ENCODE measurements at regions not wholly inside any gene's neighbourhood (a gene's known extent, or its start where the extent isn't known, plus 50 kb on each side); places are given as distances from the start of the nearest gene placed in this dataset.

DNA sequence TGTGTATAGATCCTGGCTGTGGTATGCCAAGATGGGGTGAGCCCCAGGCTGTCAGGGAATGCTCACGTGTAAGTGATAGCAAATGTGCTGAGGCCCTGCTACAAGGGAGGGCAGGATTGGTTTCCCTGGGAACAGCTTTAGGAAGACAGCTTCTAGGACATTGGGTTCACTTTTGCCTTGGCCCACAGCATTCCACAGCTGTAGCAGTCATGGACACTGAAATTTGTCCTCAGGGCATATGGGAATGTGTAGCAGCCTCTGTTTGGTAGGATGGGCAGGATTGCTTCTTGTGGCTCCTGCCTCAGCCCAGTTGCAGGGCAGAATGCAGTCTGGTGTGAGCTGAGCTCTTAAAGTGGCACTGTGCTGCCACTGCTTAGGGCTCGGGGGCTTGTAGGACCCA lies 1061.7 kb upstream of the WWC1 start:
- TF ChIP-seq, protein P1, sequence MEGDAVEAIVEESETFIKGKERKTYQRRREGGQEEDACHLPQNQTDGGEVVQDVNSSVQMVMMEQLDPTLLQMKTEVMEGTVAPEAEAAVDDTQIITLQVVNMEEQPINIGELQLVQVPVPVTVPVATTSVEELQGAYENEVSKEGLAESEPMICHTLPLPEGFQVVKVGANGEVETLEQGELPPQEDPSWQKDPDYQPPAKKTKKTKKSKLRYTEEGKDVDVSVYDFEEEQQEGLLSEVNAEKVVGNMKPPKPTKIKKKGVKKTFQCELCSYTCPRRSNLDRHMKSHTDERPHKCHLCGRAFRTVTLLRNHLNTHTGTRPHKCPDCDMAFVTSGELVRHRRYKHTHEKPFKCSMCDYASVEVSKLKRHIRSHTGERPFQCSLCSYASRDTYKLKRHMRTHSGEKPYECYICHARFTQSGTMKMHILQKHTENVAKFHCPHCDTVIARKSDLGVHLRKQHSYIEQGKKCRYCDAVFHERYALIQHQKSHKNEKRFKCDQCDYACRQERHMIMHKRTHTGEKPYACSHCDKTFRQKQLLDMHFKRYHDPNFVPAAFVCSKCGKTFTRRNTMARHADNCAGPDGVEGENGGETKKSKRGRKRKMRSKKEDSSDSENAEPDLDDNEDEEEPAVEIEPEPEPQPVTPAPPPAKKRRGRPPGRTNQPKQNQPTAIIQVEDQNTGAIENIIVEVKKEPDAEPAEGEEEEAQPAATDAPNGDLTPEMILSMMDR (optimal IDR thresholded peaks at IDR 0.05 in 1 of 3, IDR thresholded peaks at IDR 0.05 in 1 of 3, conservative IDR thresholded peaks at IDR 0.05 in 1 of 3; ENCODE audit: extremely low read depth in 1 of 3, insufficient read depth in 2 of 3, low read length in 3 of 3), result no peak
- no peak for TF ChIP-seq EZH2 (IDR thresholded peaks at IDR 0.05; ENCODE audit: low read length)

All from keratinocyte (primary cell).